ENCODE measurements at regions not wholly inside any gene's neighbourhood (a gene's known extent, or its start where the extent isn't known, plus 50 kb on each side); places are given as distances from the start of the nearest gene placed in this dataset.
"Not testable (repeated sequence)": the region's sequence is repeated elsewhere in the genome, so short reads cannot be mapped to it uniquely, and the experiment has no call there.

GRCh38 chr15:79736435-79737000, 160.3 kb downstream of the MTHFS start:
- H3K36me3 ChIP-seq (ENCODE audit: control insufficient read depth, insufficient read depth, low read length), result no peaks in the 10 kb centered on the region
- TF ChIP-seq, protein P1, sequence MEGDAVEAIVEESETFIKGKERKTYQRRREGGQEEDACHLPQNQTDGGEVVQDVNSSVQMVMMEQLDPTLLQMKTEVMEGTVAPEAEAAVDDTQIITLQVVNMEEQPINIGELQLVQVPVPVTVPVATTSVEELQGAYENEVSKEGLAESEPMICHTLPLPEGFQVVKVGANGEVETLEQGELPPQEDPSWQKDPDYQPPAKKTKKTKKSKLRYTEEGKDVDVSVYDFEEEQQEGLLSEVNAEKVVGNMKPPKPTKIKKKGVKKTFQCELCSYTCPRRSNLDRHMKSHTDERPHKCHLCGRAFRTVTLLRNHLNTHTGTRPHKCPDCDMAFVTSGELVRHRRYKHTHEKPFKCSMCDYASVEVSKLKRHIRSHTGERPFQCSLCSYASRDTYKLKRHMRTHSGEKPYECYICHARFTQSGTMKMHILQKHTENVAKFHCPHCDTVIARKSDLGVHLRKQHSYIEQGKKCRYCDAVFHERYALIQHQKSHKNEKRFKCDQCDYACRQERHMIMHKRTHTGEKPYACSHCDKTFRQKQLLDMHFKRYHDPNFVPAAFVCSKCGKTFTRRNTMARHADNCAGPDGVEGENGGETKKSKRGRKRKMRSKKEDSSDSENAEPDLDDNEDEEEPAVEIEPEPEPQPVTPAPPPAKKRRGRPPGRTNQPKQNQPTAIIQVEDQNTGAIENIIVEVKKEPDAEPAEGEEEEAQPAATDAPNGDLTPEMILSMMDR (IDR thresholded peaks at IDR 0.05; ENCODE audit: insufficient read depth, low read depth, low read length), result no peak
- ChIA-PET POLR2A (no interaction called here), CTCF (no interaction called here)
- no peak overlapping the region for H3K4me3 ChIP-seq (ENCODE audit: low read depth, low read length)
- no peak for DNase-seq (ENCODE audit: low read depth)
- no peaks in the 10 kb centered on the region for H3K27me3 ChIP-seq (ENCODE audit: control insufficient read depth, insufficient read depth, low read length)

DNA sequence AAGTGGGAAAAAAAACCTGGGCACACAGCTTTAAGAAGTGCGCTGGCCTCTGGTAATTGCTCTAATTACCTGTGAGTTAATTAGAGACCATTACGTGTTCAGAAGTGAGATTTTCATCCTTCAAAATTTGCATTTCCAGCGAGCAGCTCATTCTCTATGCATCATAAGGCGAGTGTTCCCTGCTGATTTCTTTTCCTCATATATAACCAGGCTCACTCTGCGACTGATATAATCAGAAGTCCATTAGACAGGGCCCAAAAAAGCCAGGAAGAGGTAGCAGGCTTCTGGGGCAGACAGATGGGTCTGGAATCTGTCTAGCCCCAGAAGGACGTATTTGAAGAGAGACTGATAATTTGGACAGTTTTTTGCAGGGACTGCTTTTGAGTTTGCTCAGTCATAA, 158.7 kb downstream of the MTHFS start:
- TF ChIP-seq, protein P1 (IDR thresholded peaks at IDR 0.05; ENCODE audit: insufficient read depth, low read depth, low read length), result no peak
- ChIA-PET CTCF (no interaction called here), POLR2A (no interaction called here)

GRCh38 chr15:79740561-79740960, 156.3 kb downstream of the MTHFS start:
- DNase-seq (ENCODE audit: low read depth), result no peak
- TF ChIP-seq, protein P1 (IDR thresholded peaks at IDR 0.05; ENCODE audit: insufficient read depth, low read depth, low read length), result no peak

More for the DNA sequence above, 158.7 kb downstream of the MTHFS start:
- no peaks in the 10 kb centered on the region for H3K36me3 ChIP-seq (ENCODE audit: control insufficient read depth, insufficient read depth, low read length)
- no peaks in the 10 kb centered on the region for H3K27me3 ChIP-seq (ENCODE audit: control insufficient read depth, insufficient read depth, low read length)
- no peak for DNase-seq (ENCODE audit: low read depth)
- H3K4me3 ChIP-seq (ENCODE audit: low read depth, low read length), result no peak overlapping the region

DNA sequence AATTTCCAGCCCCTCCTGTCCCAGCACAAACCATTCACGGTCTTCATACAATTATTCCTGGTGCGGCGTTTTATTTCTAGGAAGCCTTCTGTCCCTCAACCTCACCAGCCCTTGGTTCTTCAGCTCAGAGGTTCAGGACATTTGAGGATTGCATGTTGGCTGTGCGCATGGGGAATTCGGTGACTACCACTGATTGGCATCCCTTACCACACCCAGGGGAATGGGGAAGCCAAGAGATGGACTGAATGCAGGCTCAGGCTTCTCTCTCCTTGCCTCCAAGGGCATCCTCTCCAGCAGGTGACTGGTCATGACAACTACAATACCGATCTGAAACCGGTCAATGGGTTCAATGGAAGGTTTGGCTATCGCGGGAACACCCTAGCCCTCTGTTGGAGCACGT, 153.8 kb downstream of the MTHFS start:
- Histone ChIP-seq H3K4me3 (ENCODE audit: low read depth, low read length) (no peak overlapping the region), H3K27me3 (ENCODE audit: control insufficient read depth, insufficient read depth, low read length) (no peaks in the 10 kb centered on the region), H3K36me3 (ENCODE audit: control insufficient read depth, insufficient read depth, low read length) (no peaks in the 10 kb centered on the region)
- TF ChIP-seq, protein P1 (IDR thresholded peaks at IDR 0.05; ENCODE audit: insufficient read depth, low read depth, low read length), result no peak
- no peak for DNase-seq (ENCODE audit: low read depth)
- CTCF ChIA-PET, result interaction anchor here (0.6 to 1.0 kb wide), 3 partner anchors 12 to 201 kb away, joined by 3 read pairs; no protein-coding TSS in a partner anchor
- POLR2A ChIA-PET, result no interaction called here

More at GRCh38 chr15:79740561-79740960, 156.3 kb downstream of the MTHFS start:
- Histone ChIP-seq H3K27me3 (ENCODE audit: control insufficient read depth, insufficient read depth, low read length) (no peaks in the 10 kb centered on the region), H3K36me3 (ENCODE audit: control insufficient read depth, insufficient read depth, low read length) (no peaks in the 10 kb centered on the region), H3K4me3 (ENCODE audit: low read depth, low read length) (no peak overlapping the region)
- POLR2A ChIA-PET, result no interaction called here
- CTCF ChIA-PET, result interaction anchor here (0.9 kb wide), 1 partner anchor 27 kb away, joined by 5 read pairs; no protein-coding TSS in a partner anchor

GRCh38 chr15:79744485-79744884, 152.3 kb downstream of the MTHFS start:
- POLR2A ChIA-PET; H3K4me3 ChIP-seq (ENCODE audit: low read depth, low read length); CTCF ChIA-PET; H3K36me3 ChIP-seq (ENCODE audit: control insufficient read depth, insufficient read depth, low read length); H3K27me3 ChIP-seq (ENCODE audit: control insufficient read depth, insufficient read depth, low read length); DNase-seq (ENCODE audit: low read depth): not testable (repeated sequence)

- H3K27me3 ChIP-seq (ENCODE audit: control insufficient read depth, insufficient read depth, low read length), result no peaks in the 10 kb centered on the region
- no peak for DNase-seq (ENCODE audit: low read depth)
- no peaks in the 10 kb centered on the region for H3K36me3 ChIP-seq (ENCODE audit: control insufficient read depth, insufficient read depth, low read length)
- no peak overlapping the region for H3K4me3 ChIP-seq (ENCODE audit: low read depth, low read length)
- TF ChIP-seq, protein P1 (IDR thresholded peaks at IDR 0.05; ENCODE audit: insufficient read depth, low read depth, low read length), result no peak
- ChIA-PET POLR2A (no interaction called here), CTCF (no interaction called here)
Observed at GRCh38 chr15:79756365-79756764, 140.4 kb downstream of the MTHFS start.

Measured in BJ (cell line).